Esophagus (tissue), 2 donors: ENCODE measurements at regions not wholly inside any gene's neighbourhood (a gene's known extent, or its start where the extent isn't known, plus 50 kb on each side); places are given as distances from the start of the nearest gene placed in this dataset.
"Not testable (repeated sequence)": the region's sequence is repeated elsewhere in the genome, so short reads cannot be mapped to it uniquely, and the experiment has no call there.

Source experiments
- H3K27ac ChIP-seq, 2 donors: one replicate each; pipeline ENCODE4 v1.5.1; 2013; ENCODE audit warnings: low read depth in 2 of 2, mild to moderate bottlenecking in 2 of 2, inconsistent platforms in 1 of 2, low read length in 1 of 2, moderate library complexity in 1 of 2
- H3K27me3 ChIP-seq, 2 donors: one replicate each; pipeline ENCODE4 v1.6.1; 2013; ENCODE audit warnings: low read length in 2 of 2, control low read depth in 1 of 2, mild to moderate bottlenecking in 1 of 2; ENCODE audit not compliant: insufficient read depth in 2 of 2, control insufficient read depth in 1 of 2
- H3K36me3 ChIP-seq, 2 donors: one replicate each; pipeline ENCODE4 v1.6.1; 2013; ENCODE audit warnings: low read length in 1 of 2; ENCODE audit not compliant: control insufficient read depth in 2 of 2, insufficient read depth in 2 of 2
- H3K4me1 ChIP-seq, 2 donors: one replicate each; pipeline ENCODE4 v1.6.1; 2013; ENCODE audit warnings: low read length in 1 of 2; ENCODE audit not compliant: control insufficient read depth in 2 of 2, insufficient read depth in 2 of 2
- H3K4me3 ChIP-seq, 2 donors: one replicate each; pipeline ENCODE4 v1.5.1; 2013; ENCODE audit warnings: low read length in 2 of 2, mild to moderate bottlenecking in 2 of 2, low read depth in 1 of 2, moderate library complexity in 1 of 2
- H3K9me3 ChIP-seq, 2 donors: one replicate each; pipeline ENCODE4 v1.6.1; 2013; ENCODE audit warnings: mild to moderate bottlenecking in 2 of 2, low read depth in 1 of 2, low read length in 1 of 2, moderate library complexity in 1 of 2; ENCODE audit not compliant: control insufficient read depth in 2 of 2, insufficient read depth in 1 of 2
- WGBS, 2 donors: extraction: QIAGEN DNeasy Blood & Tissue Kit; methylation state at CpG; one replicate each; pipeline ENCODE4 v1.1.7; 2013; 5-methylcytosine and 5-hydroxymethylcytosine counted together
- donor health status: healthy with polysubstance abuse.
- donor health status: Bipolar disorder and iron deficiency.

DNA sequence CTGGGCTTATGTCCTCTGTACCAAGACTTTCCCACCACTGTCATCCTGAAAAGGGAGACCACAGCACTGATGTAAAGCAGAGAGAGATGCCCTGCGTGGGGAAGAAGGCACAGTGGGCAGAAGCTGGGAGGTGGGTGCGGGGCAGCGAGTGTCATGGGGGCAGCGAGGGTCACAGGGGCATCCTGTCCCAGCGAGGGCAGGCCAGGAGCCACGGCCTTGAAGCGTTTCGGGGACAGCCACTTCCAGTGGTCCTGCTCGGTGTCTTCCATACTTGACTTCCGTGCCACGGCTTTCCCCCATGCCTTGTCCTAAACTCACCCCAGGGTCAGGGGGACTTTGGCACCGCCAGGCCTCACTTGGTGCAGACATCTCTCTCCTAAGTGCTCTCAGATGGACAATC, 1121.3 kb downstream of the TBC1D22A start:
- Histone ChIP-seq H3K9me3 (peaks cover 0 to 2% of the 10 kb centered on the region in 2 donors), H3K27ac (no peak overlapping the region), H3K27me3 (no peaks in the 10 kb centered on the region), H3K4me1 (no peaks in the 10 kb centered on the region), H3K36me3 (no peaks in the 10 kb centered on the region), H3K4me3 (no peak overlapping the region)
- 89 to 93% methylated on average over 12 of the region's 12 CpGs for WGBS, 2 donors

DNA sequence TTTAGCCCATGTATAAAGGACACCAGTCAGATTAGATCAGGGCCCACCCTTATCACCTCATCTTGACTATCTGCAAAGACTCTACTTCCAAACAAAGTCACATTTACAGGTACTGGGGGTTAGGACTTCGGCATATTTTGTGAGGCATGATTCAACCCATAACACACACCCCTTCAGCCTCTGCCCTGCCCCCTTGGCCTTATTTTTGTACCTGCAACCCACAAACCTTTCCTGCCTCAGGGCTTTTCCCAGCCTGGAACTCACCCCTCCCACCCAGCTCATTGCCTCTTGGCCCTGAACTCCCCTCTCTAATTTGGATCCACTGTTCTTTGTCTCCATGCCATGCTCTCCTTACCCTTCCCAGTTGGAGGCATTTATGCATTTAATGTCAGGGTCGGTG, 1116.9 kb downstream of the TBC1D22A start:
- Histone ChIP-seq H3K9me3 (peaks cover 0 to 2% of the 10 kb centered on the region in 2 donors), H3K4me1 (peaks cover 0 to 3% of the 10 kb centered on the region in 2 donors), H3K4me3 (no peak overlapping the region), H3K27ac (no peak overlapping the region), H3K27me3 (no peaks in the 10 kb centered on the region), H3K36me3 (no peaks in the 10 kb centered on the region)
- WGBS, 2 donors: 73 to 87% methylated on average over 2 of the region's 2 CpGs

DNA sequence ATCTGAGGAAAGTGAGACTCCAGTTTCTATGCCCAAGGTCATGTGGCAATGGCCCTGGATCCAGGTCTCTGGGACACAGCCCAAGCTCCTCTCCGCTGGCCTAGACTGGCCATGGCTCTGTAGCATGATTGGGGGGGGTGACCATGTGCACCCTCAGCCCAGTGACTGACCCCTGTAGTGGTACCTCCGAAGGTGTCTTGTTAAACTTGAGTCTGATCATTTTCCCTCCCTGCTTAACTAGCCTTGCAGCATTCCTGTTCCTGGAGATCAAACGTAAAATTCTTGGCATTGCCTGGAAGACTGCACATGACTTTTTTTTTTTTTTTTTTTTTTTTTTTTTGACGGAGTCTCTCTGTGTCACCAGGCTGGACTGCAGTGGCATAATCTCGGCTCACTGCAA, 1116.0 kb downstream of the TBC1D22A start:
- Histone ChIP-seq H3K4me3 (no peak overlapping the region), H3K27me3 (peaks cover 0 to 1% of the 10 kb centered on the region in 2 donors), H3K9me3 (no peaks in the 10 kb centered on the region), H3K27ac (no peak overlapping the region), H3K4me1 (peaks cover 0 to 3% of the 10 kb centered on the region in 2 donors), H3K36me3 (no peaks in the 10 kb centered on the region)
- WGBS, 2 donors: 44 to 45% methylated on average over 5 of the region's 5 CpGs

DNA sequence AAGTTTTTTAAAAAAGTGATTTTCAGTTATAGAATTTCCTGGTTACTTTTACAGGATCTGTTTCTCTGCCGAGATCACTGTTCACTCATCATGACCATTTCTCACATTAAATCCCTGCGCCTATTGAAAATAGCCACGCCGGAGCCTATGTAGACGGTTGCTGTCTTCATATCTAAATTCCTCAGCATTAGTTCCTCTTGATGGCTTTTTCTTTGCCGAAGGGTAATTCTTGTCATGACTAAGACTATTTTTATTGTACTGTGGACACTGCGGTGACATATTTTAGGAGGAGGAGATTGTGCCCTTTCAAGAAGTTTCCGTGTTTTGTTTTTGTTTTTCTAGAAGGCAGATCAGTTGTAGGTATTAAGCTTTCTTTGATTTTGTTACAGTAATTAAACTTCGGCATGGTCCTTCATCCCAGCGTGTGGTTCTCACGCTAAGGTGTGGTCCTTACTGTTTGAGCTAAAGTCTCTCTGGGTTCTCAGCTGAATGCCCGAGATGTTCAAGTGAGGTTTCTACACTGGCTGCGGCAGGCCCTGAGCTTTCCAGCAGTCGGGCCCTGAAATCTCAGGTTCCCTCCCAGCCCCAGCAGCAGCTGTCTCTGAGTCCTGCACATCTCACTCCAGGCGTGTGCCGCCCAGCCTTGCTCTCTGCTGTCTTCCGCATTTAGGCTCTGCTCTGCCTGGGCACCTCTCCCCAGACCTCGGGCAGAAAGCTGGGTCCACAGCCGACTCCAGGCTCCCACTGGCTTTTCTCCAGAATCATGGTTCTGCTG, 1110.5 kb downstream of the TBC1D22A start:
- H3K4me1 ChIP-seq: no peaks in the 10 kb centered on the region
- H3K4me3 ChIP-seq: no peak overlapping the region
- H3K27me3 ChIP-seq: peaks cover 0 to 4% of the 10 kb centered on the region in 2 donors
- no peak overlapping the region for H3K27ac ChIP-seq
- 84 to 86% methylated on average over 19 of the region's 19 CpGs for whole genome bisulfite sequencing, 2 donors
- H3K36me3 ChIP-seq: no peaks in the 10 kb centered on the region
- no peaks in the 10 kb centered on the region for H3K9me3 ChIP-seq

DNA sequence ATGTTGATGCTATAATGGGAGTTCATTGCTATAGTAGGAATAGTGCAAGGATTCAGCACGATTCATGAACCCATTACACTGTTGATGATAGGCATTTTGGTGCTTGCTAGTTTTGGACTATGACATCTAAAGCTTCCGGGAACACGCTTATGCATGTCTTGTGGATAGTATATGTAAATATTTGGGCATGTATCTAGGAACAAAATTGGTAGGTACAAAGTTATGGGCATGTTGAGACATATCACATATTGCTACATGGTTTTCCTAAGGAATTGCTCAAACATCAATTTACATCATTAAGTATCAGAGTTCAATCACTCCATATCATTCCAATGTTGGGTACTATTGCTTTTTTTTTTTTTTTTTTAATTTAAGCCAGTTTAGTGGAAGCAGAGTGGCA, 1103.2 kb downstream of the TBC1D22A start:
- no peaks in the 10 kb centered on the region for H3K27me3 ChIP-seq
- no peaks in the 10 kb centered on the region for H3K9me3 ChIP-seq
- H3K36me3 ChIP-seq: no peaks in the 10 kb centered on the region
- H3K27ac ChIP-seq: no peak overlapping the region
- no peaks in the 10 kb centered on the region for H3K4me1 ChIP-seq
- WGBS, 2 donors: 55 to 74% methylated on average over 3 of the region's 3 CpGs
- H3K4me3 ChIP-seq: no peak overlapping the region

DNA sequence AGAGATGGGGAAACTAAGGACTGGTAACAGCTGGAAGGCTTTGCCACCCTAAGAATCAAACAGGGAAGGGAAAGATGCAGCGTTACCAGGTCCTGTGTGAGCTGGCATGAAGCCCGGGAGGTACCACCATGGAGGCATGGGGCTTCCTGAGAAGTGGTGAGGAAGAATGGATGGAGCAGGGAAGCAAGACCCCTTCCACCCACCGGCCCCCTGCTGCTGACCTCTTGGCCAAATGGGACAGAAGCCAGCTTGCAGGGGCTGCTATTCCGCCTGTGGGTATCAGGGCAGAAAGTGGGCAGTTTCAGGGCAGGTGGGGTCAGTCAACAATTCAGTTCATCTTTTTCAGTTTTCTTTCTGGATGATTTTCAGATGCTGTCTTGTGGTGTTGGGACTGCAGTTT, 1099.9 kb downstream of the TBC1D22A start:
- Histone ChIP-seq H3K27me3 (peaks cover 0 to 2% of the 10 kb centered on the region in 2 donors), H3K4me1 (no peaks in the 10 kb centered on the region), H3K4me3 (no peak overlapping the region), H3K36me3 (no peaks in the 10 kb centered on the region), H3K9me3 (no peaks in the 10 kb centered on the region), H3K27ac (no peak overlapping the region)
- WGBS, 2 donors: 87 to 88% methylated on average over 4 of the region's 4 CpGs

- H3K27me3 ChIP-seq, H3K4me1 ChIP-seq, H3K4me3 ChIP-seq, H3K27ac ChIP-seq, H3K9me3 ChIP-seq, H3K36me3 ChIP-seq: not testable (repeated sequence)
- WGBS, 2 donors: 80 to 86% methylated on average over 9 of the region's 9 CpGs
Observed at GRCh38 chr22:47860907-47861306, 1098.5 kb downstream of the TBC1D22A start.

DNA sequence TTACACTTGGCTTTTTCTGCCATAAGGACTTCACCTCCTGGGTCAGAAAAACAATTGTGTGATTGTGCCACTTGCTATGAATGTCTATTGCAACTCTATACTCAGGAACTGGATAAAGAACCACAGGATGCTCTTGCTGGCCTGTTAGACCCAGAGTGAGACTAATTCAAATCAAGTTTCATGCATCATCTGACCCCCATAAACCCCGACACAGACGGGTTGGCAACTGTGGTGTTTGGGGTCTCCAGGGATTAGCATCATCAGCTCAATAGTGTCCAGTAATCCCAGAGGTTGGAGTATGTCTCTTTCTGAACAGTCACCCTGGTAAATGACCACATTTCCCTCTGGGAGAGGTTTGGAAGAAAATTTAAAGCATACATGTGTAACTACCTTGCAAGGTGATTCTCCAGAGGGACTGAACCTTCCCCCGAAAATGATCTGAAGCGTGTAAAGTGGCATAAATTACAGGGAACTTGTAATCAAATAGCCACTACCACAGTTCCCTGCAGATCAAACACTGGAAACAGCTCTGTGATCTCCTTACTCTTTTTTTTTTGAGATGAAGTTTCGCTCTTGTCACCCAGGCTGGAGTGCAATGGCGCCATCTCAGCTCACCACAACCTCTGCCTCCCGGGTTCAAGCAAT, 1097.6 kb downstream of the TBC1D22A start:
- peaks cover 0 to 2% of the 10 kb centered on the region in 2 donors for H3K27me3 ChIP-seq
- 72 to 86% methylated on average over 7 of the region's 7 CpGs for WGBS, 2 donors
- H3K9me3 ChIP-seq: no peaks in the 10 kb centered on the region
- H3K36me3 ChIP-seq: no peaks in the 10 kb centered on the region
- H3K27ac ChIP-seq: no peak overlapping the region
- no peaks in the 10 kb centered on the region for H3K4me1 ChIP-seq
- no peak overlapping the region for H3K4me3 ChIP-seq

DNA sequence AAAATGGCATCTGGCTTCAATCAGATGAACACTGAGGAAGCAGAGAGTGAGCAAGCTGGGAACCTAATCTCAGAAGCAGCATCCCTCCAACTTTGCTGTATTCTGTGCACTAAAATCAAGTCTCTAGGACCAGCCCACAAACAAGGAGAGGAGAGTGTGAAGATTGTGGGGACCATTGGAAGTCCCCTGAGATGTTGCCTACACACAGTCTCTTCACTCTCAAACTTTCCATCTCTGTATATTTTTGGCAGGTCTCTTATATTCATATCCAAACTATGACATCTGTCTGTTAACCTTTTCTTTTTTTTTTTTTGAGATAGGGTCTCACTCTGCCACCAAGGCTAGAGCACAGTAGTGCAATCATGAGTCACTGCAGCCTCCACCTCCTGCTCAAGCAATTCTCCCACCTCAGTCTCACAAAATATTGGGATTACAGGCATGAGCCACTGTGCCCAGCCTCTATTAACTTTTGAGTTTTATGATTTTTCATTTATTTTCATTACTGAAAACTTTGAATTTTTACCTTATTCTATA, 1096.4 kb downstream of the TBC1D22A start:
- Histone ChIP-seq H3K4me1 (no peaks in the 10 kb centered on the region), H3K36me3 (no peaks in the 10 kb centered on the region), H3K9me3 (no peaks in the 10 kb centered on the region), H3K27ac (no peak overlapping the region), H3K27me3 (peaks cover 0 to 2% of the 10 kb centered on the region in 2 donors), H3K4me3 (no peak overlapping the region)

GRCh38 chr22:47854680-47855079, 1092.2 kb downstream of the TBC1D22A start:
- H3K36me3 ChIP-seq: no peaks in the 10 kb centered on the region
- no peaks in the 10 kb centered on the region for H3K9me3 ChIP-seq
- 82 to 88% methylated on average over 4 of the region's 4 CpGs for whole genome bisulfite sequencing, 2 donors
- no peaks in the 10 kb centered on the region for H3K4me1 ChIP-seq
- no peak overlapping the region for H3K4me3 ChIP-seq
- no peak overlapping the region for H3K27ac ChIP-seq
- peaks cover 0 to 2% of the 10 kb centered on the region in 2 donors for H3K27me3 ChIP-seq
